Muscle of back (tissue), 3 donors: ENCODE measurements at regions not wholly inside any gene's neighbourhood (a gene's known extent, or its start where the extent isn't known, plus 50 kb on each side); places are given as distances from the start of the nearest gene placed in this dataset.
A peak's percentile ranks its signal among the peaks of the same experiment; 100 is the strongest.

Source experiments
- DNase-seq, 3 donors: peaks; one replicate each; pipeline versions ENCODE4 v3.0.0 to v3.0.0-alpha.2; 2013

DNA sequence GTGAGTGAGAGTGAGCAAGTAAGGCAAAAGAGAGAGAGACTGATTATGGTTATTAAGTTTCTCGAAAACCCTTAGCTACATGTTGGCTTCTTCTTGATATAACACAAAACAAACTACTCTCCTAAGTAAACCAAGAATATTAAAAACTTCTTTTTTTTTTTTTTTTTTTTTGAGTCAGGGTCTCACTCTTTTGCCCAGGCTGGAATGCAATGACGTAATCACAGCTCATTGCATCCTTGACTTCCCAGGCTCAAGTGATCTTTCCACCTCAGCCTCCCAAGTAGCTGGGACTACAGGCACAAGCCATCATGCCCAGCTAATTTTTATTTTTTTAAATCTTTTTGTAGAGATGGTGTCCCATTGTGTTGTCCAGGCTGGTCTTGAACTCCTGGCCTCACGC is 102.2 kb upstream of the IL6 start:
- no peak for DNase-seq

DNA sequence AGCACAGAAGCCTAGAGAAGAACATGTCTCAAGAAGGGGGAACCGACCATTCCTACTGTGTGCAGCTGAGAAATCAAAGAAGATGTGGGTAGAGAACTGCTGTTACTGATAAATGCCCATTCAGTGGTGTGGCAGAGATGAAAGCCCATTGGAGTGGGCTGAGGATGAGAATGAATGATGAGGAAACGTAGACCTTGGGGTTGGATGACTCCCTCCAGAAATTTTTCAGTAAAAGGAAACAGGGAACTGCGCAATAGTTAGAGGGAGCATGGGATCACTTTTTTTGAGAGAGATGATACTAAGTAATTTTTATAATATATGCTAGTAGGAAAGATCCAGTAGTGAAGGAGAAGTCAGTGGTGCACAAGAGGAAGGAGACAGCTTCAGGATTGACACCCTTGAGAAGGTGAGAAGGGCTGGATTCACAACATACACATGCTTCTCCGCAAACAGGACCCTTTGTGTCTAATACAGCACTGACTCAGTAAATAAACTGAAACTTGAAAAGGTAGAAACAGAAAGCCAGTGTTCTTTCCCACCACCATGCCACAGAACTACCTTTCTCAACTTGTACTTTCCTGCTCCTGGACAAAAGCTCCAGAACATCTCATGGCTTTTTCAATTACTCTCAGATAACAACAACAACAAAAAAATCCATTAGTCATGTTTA is 104.7 kb upstream of the IL6 start:
- DNase-seq, result no peak

GRCh38 chr7:22618528-22618927 is 108.5 kb upstream of the IL6 start:
- no peak for DNase-seq

DNA sequence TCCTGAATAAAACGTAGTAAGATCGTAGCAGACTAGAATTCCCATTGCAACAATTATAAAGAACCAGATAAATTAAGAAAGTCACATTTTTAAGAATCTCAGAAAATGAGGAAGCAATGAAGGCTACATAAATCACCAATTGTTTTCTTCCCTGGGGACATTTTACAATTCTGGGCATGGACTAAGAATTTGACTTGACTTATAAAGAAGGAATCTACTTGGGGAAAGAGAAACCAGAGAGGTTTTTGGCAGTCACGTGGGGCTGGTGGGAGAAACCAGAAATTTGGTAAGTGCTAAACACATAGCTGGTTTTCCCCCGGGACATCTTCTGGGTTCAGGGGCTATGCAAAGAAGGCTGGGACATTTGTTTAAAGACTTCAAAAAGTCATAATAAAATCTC is 109.8 kb upstream of the IL6 start:
- no peak for DNase-seq

GRCh38 chr7:22613496-22613895 is 113.5 kb upstream of the IL6 start:
- DNase-seq, result peak in 1 of 3 donors; percentile 45

DNA sequence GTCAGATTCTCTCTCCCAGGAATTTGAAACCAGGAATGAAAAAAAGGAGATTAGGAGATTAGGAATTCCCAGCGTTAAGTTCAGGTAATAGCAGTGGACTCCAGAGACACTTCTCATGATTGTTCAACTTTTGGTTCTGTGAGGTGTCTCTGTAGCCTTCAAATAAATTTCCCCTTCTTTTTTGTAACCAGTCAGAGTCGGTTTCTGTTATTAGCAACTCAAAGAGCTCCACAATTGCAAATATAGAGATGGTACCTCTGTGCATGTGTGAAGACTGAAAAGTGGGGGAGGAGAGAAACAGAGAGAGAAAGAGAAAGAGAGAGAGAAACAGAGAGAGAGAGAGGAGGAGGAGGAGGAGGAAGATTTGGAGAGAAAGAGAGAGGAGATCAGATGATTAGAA is 112.8 kb upstream of the STEAP1B start:
- no peak for DNase-seq

- DNase-seq, result no peak
Measured at GRCh38 chr7:22611758-22612079, 111.7 kb upstream of the STEAP1B start.

- no peak for DNase-seq
Measured at GRCh38 chr7:22610951-22611757, 111.2 kb upstream of the STEAP1B start.

- no peak for DNase-seq
Measured at GRCh38 chr7:22610263-22610662, 110.3 kb upstream of the STEAP1B start.

- no peak for DNase-seq
Measured at GRCh38 chr7:22607180-22607579, 107.2 kb upstream of the STEAP1B start.

GRCh38 chr7:22604246-22604645 is 104.3 kb upstream of the STEAP1B start:
- no peak for DNase-seq

- DNase-seq, result peak in 2 of 3 donors; percentile 62 to 83
Measured at GRCh38 chr7:22601812-22602565, 102.0 kb upstream of the STEAP1B start.

DNA sequence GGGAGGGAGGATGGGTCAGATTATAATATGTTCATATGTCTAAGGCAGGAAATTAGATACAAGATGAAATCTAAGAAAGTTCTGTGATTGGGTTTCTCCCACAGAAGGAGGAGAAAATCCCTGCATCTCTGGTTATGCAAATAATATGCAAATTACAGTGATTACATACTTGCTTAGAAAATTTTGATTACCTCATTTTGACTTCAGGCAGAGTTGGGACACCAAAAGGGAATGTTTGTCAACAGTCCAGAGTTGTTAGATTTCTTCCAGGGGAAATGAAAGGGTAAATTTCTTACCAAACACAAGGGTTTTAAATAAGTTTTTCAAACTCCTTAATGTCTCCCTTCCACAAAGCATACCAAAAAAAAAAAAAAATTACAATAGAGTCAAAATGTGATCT is 101.4 kb upstream of the STEAP1B start:
- peak in 1 of 3 donors; percentile 52 for DNase-seq

DNA sequence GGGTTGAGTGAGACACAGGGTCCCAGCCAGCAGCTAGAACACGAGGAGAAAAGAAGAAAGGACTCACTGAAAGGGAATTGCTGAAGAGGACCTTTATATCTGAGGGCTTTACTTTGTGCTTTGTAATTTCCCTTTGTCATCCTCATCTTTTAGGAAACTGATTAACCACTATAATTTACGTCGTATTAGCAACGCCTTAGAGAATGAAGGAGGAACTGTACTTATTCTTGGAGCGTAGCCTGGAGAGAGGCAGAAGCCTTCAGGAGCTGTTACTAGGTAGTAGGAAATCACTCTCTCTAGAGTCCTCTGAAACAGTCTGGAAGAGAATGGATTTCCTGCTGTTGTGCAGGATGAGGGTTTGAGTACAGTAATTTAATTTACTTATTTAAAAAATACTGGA is 101.0 kb upstream of the STEAP1B start:
- peak in 1 of 3 donors; percentile 68 for DNase-seq

- DNase-seq, result no peak
Measured at GRCh38 chr7:22598318-22598920, 98.4 kb upstream of the STEAP1B start.

DNA sequence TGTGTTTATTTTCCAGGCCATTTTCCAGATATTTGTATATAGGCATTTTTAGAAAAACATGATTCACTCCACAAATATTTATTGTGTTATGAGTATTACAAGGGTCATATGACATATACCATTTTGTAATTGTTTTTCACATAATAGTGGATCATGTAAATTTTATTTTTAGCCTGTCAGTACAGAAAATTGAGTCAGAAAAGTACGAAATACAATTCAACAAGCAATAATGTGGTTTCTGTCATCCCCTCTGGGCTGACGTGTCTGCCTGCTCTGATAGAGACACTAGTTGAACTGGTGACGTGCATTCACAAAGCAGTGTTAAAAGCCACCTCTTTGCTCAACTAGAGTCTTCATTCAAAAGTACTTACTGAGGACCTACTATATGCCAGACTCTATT is 97.9 kb upstream of the STEAP1B start:
- DNase-seq, result no peak

- no peak for DNase-seq
Measured at GRCh38 chr7:22596763-22597400, 96.9 kb upstream of the STEAP1B start.

GRCh38 chr7:22594020-22594419 is 94.0 kb upstream of the STEAP1B start:
- no peak for DNase-seq

DNA sequence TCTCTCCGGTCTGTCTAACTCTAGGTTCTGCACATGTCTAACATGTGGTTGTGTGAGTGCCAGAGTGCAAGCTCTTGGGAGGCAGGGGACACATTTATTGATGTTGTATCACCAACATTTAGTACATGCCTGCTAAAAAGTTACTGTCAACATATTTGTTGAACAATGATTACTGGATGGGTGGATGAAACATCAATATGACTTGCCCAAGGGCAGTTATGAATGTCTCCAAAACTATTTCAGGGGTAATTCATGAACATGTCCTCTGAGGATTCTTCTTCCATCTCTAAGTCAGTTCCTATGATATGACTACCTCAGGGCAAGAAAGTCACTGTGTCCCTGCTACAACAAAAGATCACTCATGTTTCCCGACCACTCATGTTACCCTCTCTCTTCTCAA is 91.3 kb upstream of the STEAP1B start:
- DNase-seq, result no peak

- DNase-seq, result peak in 2 of 3 donors; percentile 57 to 80
Measured at GRCh38 chr7:22589641-22590201, 89.7 kb upstream of the STEAP1B start.

DNA sequence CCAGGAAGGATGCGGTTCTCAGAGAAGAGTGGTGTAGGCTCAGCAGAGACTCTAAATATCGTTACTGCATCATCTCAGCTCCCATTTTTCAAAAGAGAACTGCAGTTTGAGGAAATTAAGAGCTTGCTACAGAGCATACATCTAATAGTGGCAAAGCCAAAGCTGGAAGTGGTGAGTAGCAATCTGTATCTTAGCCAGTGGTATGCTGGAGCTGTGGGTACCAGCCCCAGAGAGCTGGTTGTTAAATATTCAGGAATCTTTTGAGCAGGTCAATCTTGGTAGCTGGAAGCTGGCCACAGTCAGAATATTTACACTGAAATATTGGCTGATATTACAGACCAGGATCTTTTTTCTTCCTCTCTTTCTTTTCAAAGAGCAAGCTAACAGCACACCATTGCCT is 88.4 kb upstream of the STEAP1B start:
- DNase-seq, result no peak

GRCh38 chr7:22587322-22587721 is 87.3 kb upstream of the STEAP1B start:
- DNase-seq, result no peak
